ENCODE measurements at regions not wholly inside any gene's neighbourhood (a gene's known extent, or its start where the extent isn't known, plus 50 kb on each side); places are given as distances from the start of the nearest gene placed in this dataset.

DNA sequence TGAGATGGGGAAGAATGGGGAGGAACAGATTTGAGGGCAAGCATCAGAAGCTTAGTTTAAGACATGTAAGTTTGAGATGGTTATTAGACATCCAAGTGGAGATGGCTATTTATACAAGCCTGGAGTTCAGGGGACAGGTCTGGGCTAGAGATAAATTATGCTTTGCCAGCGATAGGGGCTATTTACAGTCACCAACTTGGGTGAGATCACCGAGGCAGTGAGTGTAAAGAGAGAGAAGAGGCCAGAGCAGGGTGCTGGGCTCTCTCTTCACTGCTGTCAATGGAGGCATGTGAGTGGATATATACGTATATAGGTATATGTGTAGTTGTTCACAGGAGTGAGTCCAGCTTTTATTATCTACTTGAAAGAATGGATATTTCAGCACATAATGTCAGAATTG is 81.0 kb downstream of the QPCT start:
- DNase-seq (ENCODE audit: low read depth), result no peak

- DNase-seq (ENCODE audit: low read depth), result no peak
Measured at GRCh38 chr2:37427241-37427640, 82.8 kb downstream of the QPCT start.

GRCh38 chr2:37436323-37436722 is 91.9 kb downstream of the QPCT start:
- no peak for DNase-seq (ENCODE audit: low read depth)

DNA sequence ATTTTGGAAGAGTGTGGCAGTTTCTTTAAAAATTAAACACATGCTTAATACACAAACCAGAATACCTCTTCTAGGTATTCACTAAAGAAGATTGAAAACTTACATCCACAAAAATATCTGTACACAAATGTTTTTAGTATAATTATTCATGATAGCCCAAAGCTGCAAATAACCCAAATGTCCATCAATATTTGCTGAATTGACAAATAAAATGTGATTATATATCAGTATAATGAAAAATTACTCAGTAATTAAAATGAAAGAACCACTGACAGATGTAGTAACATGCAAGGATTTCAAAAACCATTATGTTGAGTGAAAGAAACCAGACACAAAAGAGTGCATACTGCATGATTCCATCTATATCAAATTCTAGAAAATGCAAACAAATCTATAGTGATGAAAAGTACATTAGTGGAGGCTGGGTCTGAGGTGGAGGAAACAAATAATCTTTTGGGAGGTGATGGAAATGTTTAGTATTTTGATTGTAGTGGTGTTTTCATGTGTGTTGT is 94.8 kb downstream of the QPCT start:
- no peak for DNase-seq (ENCODE audit: low read depth)

DNA sequence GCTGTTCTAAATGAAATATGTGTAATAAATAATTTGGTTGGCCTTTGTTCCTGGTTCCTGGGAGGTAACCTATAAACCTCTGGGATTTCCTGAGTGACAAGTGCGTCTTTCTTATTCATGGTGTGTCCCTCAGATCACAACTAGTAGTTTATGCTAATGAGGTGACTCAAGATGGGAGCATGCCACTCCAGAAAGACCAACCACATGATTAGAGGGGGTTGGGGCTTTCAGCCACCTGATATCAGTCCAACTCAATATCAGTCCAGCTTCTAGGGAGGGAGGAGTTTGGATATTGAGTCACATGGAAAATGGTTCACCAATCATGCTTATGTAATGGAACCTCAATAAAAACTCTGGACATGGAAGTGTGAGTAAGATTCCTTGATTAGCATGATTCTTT is 96.6 kb downstream of the QPCT start:
- DNase-seq (ENCODE audit: low read depth), result no peak

GRCh38 chr2:37443082-37443481 is 98.7 kb downstream of the QPCT start:
- no peak for DNase-seq (ENCODE audit: low read depth)

GRCh38 chr2:37447446-37447845 is 103.0 kb downstream of the QPCT start:
- no peak for DNase-seq (ENCODE audit: low read depth)

- DNase-seq (ENCODE audit: low read depth), result no peak
Measured at GRCh38 chr2:37448342-37449120, 104.1 kb downstream of the QPCT start.

DNA sequence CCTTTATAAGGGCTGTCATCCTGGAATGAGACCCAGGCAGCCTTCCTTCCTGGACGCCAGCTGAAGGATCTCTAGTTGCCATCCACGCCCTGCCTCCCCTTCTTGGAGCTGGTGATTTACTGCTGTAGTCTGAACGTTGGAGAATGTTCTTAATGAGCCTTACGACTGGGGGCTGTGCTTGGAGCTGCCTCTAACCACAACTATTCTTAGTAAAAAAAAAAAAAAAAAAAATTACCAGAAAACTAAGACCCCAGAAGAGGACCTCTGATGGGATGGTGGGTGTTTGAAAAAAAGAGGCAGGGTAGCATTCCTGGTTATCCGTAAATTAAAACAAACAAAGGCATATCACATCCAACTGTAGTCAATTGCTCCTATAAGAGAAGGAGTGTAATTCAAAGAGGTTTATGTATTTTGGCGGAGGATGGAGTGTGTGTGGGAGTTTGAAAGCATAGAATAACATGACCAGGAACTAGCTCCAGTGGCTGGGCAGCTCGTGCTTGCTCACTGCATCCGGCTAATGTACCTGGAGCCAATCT is 105.4 kb downstream of the QPCT start:
- DNase-seq (ENCODE audit: low read depth), result no peak

DNA sequence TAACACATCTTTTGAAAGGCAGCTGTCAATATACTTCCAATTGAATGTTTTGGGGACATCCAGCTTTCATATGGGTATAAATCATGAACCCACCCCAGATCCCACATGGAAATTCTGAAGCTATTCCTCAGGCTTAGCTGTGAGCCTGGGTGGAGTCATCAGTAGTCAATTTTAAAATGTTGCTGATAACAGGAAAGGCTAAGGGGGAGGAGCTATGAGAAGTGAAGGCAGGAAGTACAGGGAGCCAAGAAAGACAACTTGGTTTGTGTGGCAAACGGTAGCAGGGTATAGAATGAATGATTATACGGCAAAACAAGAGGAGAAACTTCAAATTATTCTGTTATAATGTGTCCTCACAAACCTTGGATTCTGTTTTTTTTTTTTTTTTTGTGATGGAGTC is 108.6 kb downstream of the QPCT start:
- DNase-seq (ENCODE audit: low read depth), result no peak

DNA sequence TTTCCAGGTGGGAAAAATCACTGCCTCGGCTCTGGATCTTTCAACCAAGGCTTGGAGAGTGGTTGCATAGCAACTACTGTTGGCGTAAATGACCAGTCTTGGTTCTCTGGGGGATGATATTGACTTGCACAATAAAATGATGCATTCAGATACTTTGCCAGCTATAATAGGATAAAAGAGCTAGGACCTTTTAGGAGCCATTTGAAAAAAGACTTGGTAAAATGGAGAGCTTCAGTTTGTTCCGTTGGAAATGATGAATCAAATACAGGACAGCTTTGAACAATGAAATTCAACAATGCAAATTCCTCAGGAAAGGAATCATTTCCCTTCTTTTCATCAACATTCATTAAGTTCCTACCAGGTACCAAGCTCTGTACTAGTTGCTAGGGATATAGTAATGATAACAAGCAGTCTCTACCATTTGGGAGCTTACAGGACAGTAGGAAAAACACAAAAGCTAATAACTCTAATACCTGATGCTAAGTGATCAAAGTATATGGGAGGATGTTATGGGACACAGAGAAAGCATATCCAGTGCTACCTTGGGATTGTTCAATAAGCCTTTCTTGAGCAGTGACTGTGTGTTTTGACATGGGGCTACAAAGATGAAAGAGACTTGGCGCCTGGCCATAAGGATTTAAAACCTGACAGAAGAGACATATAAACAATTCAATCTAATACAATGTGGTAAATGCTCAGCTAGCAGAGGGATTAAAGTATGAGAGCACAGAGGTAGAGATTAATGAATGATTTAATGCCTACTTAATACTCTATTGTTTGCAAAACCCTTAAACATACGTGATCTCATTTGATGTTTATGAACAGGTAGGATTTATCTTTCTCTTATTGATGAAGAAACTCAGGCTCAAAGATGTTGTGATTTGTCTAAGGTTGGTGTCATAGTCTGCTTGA is 110.7 kb downstream of the QPCT start:
- no peak for DNase-seq (ENCODE audit: low read depth)

- no peak for DNase-seq (ENCODE audit: low read depth)
Measured at GRCh38 chr2:37456479-37456878, 112.0 kb downstream of the QPCT start.

- DNase-seq (ENCODE audit: low read depth), result no peak
Measured at GRCh38 chr2:37457401-37457901, 113.0 kb downstream of the QPCT start.

GRCh38 chr2:37458133-37458532 is 113.7 kb downstream of the QPCT start:
- no peak for DNase-seq (ENCODE audit: low read depth)

- no peak for DNase-seq (ENCODE audit: low read depth)
Measured at GRCh38 chr2:37459095-37459981, 114.9 kb downstream of the QPCT start.

GRCh38 chr2:37460896-37461229 is 116.4 kb downstream of the QPCT start:
- no peak for DNase-seq (ENCODE audit: low read depth)

GRCh38 chr2:37464067-37464466 is 119.6 kb downstream of the QPCT start:
- DNase-seq (ENCODE audit: low read depth), result no peak

DNA sequence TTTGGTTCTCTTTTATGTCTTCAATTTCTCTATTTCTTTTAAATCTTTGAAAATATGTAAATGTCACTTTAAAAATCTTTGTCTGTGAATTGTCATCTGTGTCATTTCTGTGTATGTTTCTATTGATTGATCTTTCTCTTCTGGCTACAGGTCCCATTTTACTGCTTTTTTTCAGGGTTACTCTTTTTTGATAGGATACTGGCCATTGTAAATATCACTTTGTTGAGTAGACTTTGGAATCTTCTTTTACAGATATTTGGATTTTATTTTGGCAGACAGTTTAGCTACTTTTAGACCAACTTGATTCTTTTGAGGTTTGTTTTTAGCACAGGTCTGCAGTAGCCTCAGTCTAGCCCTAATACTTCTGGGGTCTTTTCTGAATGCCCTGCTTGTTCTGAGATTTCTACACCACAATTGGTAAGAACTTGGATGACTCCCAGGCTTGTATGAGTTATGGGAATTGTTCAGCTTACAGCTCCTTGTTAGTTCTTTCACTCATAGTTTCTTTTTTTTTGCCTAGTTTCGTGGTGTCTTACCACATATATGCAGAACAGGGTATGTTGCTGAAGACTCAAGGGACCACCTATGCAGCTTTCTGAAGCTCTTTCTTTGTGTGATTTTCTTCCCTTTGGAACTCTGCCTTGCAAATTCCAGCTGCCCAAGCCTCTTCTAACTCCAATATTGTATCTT is 122.2 kb downstream of the QPCT start:
- DNase-seq (ENCODE audit: low read depth), result no peak

DNA sequence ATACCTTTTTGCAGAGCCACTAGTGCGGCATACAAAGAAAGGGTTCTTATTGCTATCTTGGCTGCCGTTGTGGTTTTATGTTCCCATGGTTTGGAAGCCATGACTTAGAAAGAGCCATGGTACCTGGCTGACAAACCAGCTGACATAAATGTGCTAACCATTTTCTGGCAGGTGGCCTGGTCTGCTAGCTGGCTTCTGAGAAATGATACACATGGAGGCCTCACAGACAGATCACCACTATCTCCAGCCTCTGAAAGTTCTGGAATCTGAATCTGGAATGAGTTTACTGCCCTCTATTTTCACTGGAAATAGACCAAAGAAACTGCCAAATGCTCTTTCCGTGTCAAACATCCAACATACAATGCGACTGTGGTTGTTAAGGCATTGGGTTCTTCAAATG is 123.7 kb downstream of the QPCT start:
- DNase-seq (ENCODE audit: low read depth), result no peak

DNA sequence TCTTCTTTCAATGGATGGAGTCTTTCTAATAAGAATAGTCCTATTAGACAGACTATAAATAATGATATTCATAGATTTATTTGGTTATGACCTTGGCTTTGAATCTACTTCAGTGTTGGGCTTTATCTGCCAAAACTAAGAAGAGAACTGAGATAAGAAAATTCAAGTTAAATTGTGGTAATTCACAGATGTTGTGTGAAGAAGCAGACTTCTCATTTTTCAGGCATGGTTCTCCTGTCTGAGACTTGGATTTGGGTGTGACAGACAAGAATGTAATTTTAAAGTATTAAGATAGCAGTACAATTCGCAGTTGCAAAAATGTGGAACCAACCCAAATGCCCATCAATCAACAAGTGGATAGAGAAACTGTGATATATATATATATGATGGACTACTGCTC is 124.7 kb downstream of the QPCT start:
- no peak for DNase-seq (ENCODE audit: low read depth)

DNA sequence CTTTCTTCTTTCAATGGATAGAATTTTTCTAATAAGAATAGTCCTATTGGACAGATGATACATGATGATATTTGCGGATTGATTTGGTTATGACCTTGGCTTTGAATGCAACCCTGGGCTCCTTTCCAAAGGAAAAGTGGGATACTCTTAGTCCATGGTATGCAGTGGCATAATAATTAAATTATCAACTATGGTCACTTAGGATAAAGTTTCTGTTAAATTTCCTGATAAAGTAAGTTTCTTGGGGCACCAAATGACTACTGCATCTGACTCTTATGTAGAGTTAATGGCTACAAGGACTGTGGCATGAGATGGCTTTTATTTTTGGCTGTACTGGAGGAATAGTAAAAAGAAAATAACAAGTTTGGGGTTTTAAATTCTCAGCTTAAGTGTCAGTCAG is 126.7 kb downstream of the QPCT start:
- DNase-seq (ENCODE audit: low read depth), result no peak

All from stimulated activated CD8-positive, alpha-beta memory T cell treated with anti-CD3 and anti-CD28 coated beads, Interleukin-4, amount 100 ng/mL, for 24 hours (primary cell).